ENCODE measurements at regions not wholly inside any gene's neighbourhood (a gene's known extent, or its start where the extent isn't known, plus 50 kb on each side); places are given as distances from the start of the nearest gene placed in this dataset.
A peak's percentile ranks its signal among the peaks of the same experiment; 100 is the strongest.

- Histone ChIP-seq H3K14ac (ENCODE audit: low read length) (no peak overlapping the region), H3K9me3 (replicated peaks in 1 of 2; ENCODE audit: control insufficient read depth in 2 of 2, insufficient read depth in 1 of 2, low read depth in 1 of 2, low read length in 2 of 2) (no peaks in the 10 kb centered on the region), H3K36me3 (replicated peaks in 1 of 2; ENCODE audit: control insufficient read depth in 2 of 2, insufficient read depth in 2 of 2, low read length in 2 of 2) (no peaks in the 10 kb centered on the region), H3K4me2 (ENCODE audit: insufficient read depth, low read length, poor library complexity, severe bottlenecking) (no peak overlapping the region), H3K27me3 (ENCODE audit: control insufficient read depth in 3 of 3, insufficient read depth in 3 of 3, low read depth in 1 of 3, low read length in 3 of 3) (no peaks in the 10 kb centered on the region), H2AFZ (ENCODE audit: low read length) (no peak overlapping the region), H2BK15ac (ENCODE audit: low read length) (no peak overlapping the region), H3K23ac (ENCODE audit: low read depth, low read length, poor library complexity) (no peak overlapping the region), H2BK12ac (ENCODE audit: low read length) (no peak overlapping the region), H3K18ac (ENCODE audit: low read length) (no peak overlapping the region), H3K27ac (replicated peaks; ENCODE audit: low read length) (no peak overlapping the region), H3K79me1 (ENCODE audit: low read depth, low read length) (no peaks in the 10 kb centered on the region), H2BK5ac (ENCODE audit: low read length) (no peak overlapping the region), H3K4ac (ENCODE audit: low read length) (no peak overlapping the region), H3K4me3 (ENCODE audit: low read length in 2 of 2) (no peak overlapping the region), H3K4me1 (ENCODE audit: control insufficient read depth in 2 of 2, insufficient read depth in 1 of 2, low read depth in 1 of 2, low read length in 2 of 2) (peaks cover 5% of the 10 kb centered on the region in 2 donors), H2AK5ac (ENCODE audit: low read depth, low read length) (no peak overlapping the region), H2BK120ac (ENCODE audit: low read depth, low read length) (no peak overlapping the region), H4K8ac (ENCODE audit: low read depth, low read length) (no peak overlapping the region), H3K9ac (ENCODE audit: low read depth, low read length, poor library complexity) (no peak overlapping the region), H4K91ac (ENCODE audit: low read depth, low read length, poor library complexity) (no peak overlapping the region)
- DNase-seq (ENCODE audit: low spot score) = no peak
- WGBS, 2 donors (ENCODE audit: extremely low coverage in 2 of 2, insufficient read length in 2 of 2, insufficient replicate concordance in 1 of 2) = no CpG with 5 or more reads among the region's 2 CpGs
Observed at GRCh38 chr4:4680758-4681157, 138.9 kb upstream of the STX18 start.

DNA sequence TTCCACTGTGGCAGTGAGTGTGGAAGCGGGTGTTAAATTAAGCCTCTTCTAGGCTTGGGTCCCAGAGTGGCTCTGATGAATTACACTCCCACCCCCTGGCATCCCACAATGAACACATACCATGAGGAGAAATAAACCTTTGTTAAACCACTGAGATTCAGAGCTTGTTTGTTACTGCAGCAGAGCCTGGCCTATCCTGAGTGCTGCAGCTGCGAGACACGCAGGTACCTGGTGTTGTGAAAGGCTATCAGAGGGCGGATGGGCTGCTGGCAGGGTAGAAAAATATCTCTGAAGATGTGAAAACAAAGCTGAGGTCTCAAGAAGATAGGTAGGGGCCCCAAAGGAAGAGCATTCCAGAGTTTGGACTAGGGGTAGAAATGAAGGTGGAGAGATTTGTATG is 138.4 kb upstream of the STX18 start:
- WGBS, 2 donors (ENCODE audit: extremely low coverage in 2 of 2, insufficient read length in 2 of 2, insufficient replicate concordance in 1 of 2) = no CpG with 5 or more reads among the region's 4 CpGs
- no peak overlapping the region for H2BK15ac ChIP-seq (ENCODE audit: low read length)

DNA sequence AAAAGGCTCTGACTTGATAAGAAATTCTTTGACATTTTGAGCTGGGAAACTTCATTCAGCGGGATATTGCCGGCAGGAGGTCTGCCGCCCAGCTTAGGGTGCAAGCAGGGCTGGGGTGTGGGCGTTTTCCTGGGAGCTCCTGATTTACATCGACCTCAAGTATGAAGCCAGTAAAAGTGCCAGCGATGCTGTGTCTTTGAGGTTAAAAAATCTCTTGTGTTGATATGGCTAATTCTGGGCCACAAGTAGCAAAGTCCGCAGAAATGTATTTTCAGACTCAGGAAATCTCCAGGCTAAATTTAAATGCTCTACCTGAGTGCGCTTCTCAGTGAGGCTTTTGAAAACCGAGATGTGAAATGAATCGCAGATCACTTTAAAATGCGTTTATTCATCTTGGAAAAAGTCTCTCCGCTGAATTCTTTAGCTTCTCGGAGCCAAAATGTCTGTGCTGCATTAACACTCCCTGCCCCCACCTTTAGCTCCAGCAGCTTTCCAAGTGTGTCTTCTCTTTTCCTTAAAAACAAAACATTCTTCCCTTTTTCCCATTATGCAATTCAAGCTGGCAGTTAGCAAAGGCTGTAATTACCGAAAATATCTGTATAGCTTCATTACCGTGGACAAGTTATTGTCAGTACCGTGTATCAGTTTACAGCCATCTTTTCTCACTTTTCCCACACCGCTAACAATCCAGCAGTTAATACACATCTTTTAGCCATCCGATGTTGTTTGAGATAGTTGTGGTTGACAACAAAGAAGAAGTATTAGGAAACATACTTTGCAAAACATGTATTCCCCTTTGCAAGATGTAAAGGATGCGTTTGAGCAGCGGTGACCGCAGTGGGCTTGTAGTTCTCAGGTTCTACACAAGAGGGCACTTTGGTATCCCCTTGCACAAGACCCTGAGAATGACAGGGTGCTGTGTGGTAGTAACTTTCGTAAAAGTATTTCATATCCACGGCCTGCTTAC is 136.0 kb upstream of the STX18 start:
- Histone ChIP-seq H2AK5ac (ENCODE audit: low read depth, low read length) (no peak overlapping the region), H3K4me2 (ENCODE audit: insufficient read depth, low read length, poor library complexity, severe bottlenecking) (no peak overlapping the region), H3K36me3 (replicated peaks in 1 of 2; ENCODE audit: control insufficient read depth in 2 of 2, insufficient read depth in 2 of 2, low read length in 2 of 2) (no peaks in the 10 kb centered on the region), H2BK5ac (ENCODE audit: low read length) (no peak overlapping the region), H3K4me3 (ENCODE audit: low read length in 2 of 2) (no peak overlapping the region), H3K14ac (ENCODE audit: low read length) (no peak overlapping the region), H3K9me3 (replicated peaks in 1 of 2; ENCODE audit: control insufficient read depth in 2 of 2, insufficient read depth in 1 of 2, low read depth in 1 of 2, low read length in 2 of 2) (no peaks in the 10 kb centered on the region), H3K9ac (ENCODE audit: low read depth, low read length, poor library complexity) (no peak overlapping the region), H3K23ac (ENCODE audit: low read depth, low read length, poor library complexity) (no peak overlapping the region), H3K4ac (ENCODE audit: low read length) (no peak overlapping the region), H2BK12ac (ENCODE audit: low read length) (no peak overlapping the region), H2BK15ac (ENCODE audit: low read length) (no peak overlapping the region), H3K27ac (replicated peaks; ENCODE audit: low read length) (no peak overlapping the region), H3K4me1 (ENCODE audit: control insufficient read depth in 2 of 2, insufficient read depth in 1 of 2, low read depth in 1 of 2, low read length in 2 of 2) (peaks cover 0 to 5% of the 10 kb centered on the region in 2 donors), H4K8ac (ENCODE audit: low read depth, low read length) (no peak overlapping the region), H4K91ac (ENCODE audit: low read depth, low read length, poor library complexity) (no peak overlapping the region), H3K79me1 (ENCODE audit: low read depth, low read length) (no peaks in the 10 kb centered on the region), H2AFZ (ENCODE audit: low read length) (peak overlapping the region; percentile 13), H3K27me3 (ENCODE audit: control insufficient read depth in 3 of 3, insufficient read depth in 3 of 3, low read depth in 1 of 3, low read length in 3 of 3) (no peaks in the 10 kb centered on the region), H2BK120ac (ENCODE audit: low read depth, low read length) (no peak overlapping the region), H3K18ac (ENCODE audit: low read length) (no peak overlapping the region)
- no CpG with 5 or more reads among the region's 23 CpGs for WGBS, 2 donors (ENCODE audit: extremely low coverage in 2 of 2, insufficient read length in 2 of 2, insufficient replicate concordance in 1 of 2)
- peak; percentile 40 for DNase-seq (ENCODE audit: low spot score)

More for the DNA sequence above, 138.4 kb upstream of the STX18 start:
- Histone ChIP-seq H4K91ac (ENCODE audit: low read depth, low read length, poor library complexity) (no peak overlapping the region), H3K27me3 (ENCODE audit: control insufficient read depth in 3 of 3, insufficient read depth in 3 of 3, low read depth in 1 of 3, low read length in 3 of 3) (no peaks in the 10 kb centered on the region), H3K14ac (ENCODE audit: low read length) (no peak overlapping the region), H3K23ac (ENCODE audit: low read depth, low read length, poor library complexity) (no peak overlapping the region), H3K4ac (ENCODE audit: low read length) (no peak overlapping the region), H3K36me3 (replicated peaks in 1 of 2; ENCODE audit: control insufficient read depth in 2 of 2, insufficient read depth in 2 of 2, low read length in 2 of 2) (no peaks in the 10 kb centered on the region), H2BK12ac (ENCODE audit: low read length) (no peak overlapping the region), H3K18ac (ENCODE audit: low read length) (no peak overlapping the region), H3K4me2 (ENCODE audit: insufficient read depth, low read length, poor library complexity, severe bottlenecking) (no peak overlapping the region), H2BK120ac (ENCODE audit: low read depth, low read length) (no peak overlapping the region), H3K79me1 (ENCODE audit: low read depth, low read length) (no peaks in the 10 kb centered on the region), H3K4me3 (ENCODE audit: low read length in 2 of 2) (no peak overlapping the region), H3K9ac (ENCODE audit: low read depth, low read length, poor library complexity) (no peak overlapping the region), H2BK5ac (ENCODE audit: low read length) (no peak overlapping the region), H3K4me1 (ENCODE audit: control insufficient read depth in 2 of 2, insufficient read depth in 1 of 2, low read depth in 1 of 2, low read length in 2 of 2) (peaks cover 1 to 5% of the 10 kb centered on the region in 2 donors), H2AK5ac (ENCODE audit: low read depth, low read length) (no peak overlapping the region), H3K9me3 (replicated peaks in 1 of 2; ENCODE audit: control insufficient read depth in 2 of 2, insufficient read depth in 1 of 2, low read depth in 1 of 2, low read length in 2 of 2) (no peaks in the 10 kb centered on the region), H2AFZ (ENCODE audit: low read length) (no peak overlapping the region), H3K27ac (replicated peaks; ENCODE audit: low read length) (no peak overlapping the region), H4K8ac (ENCODE audit: low read depth, low read length) (no peak overlapping the region)
- DNase-seq (ENCODE audit: low spot score) = no peak

DNA sequence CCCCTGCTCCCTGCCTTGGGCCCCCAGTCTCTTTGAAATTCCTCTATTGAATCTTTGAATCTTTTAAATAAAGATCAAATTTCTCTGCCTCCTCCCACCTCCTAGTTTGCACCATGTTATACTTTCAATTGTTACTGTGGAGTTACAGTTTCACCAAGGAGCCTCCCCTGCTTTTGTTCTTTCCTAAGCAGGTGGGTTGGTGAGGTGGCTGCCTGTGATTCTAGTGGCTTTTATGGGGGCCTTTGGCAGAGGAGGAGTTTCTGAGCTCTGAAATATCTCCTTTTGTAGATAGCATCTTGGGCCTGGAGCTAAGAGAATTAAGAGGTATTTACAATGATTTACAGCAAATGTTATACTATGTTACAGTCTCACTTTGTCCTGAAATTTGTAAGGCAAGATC is 133.8 kb upstream of the STX18 start:
- Histone ChIP-seq H2BK5ac (ENCODE audit: low read length) (no peak overlapping the region), H3K18ac (ENCODE audit: low read length) (no peak overlapping the region), H2AK5ac (ENCODE audit: low read depth, low read length) (no peak overlapping the region), H3K27me3 (ENCODE audit: control insufficient read depth in 3 of 3, insufficient read depth in 3 of 3, low read depth in 1 of 3, low read length in 3 of 3) (no peaks in the 10 kb centered on the region), H3K4me2 (ENCODE audit: insufficient read depth, low read length, poor library complexity, severe bottlenecking) (no peak overlapping the region), H3K27ac (replicated peaks; ENCODE audit: low read length) (no peak overlapping the region), H3K4ac (ENCODE audit: low read length) (no peak overlapping the region), H2BK120ac (ENCODE audit: low read depth, low read length) (no peak overlapping the region), H3K79me1 (ENCODE audit: low read depth, low read length) (no peaks in the 10 kb centered on the region), H2BK12ac (ENCODE audit: low read length) (no peak overlapping the region), H2BK15ac (ENCODE audit: low read length) (no peak overlapping the region), H3K4me3 (ENCODE audit: low read length in 2 of 2) (no peak overlapping the region), H4K91ac (ENCODE audit: low read depth, low read length, poor library complexity) (no peak overlapping the region), H3K23ac (ENCODE audit: low read depth, low read length, poor library complexity) (no peak overlapping the region), H3K36me3 (replicated peaks in 1 of 2; ENCODE audit: control insufficient read depth in 2 of 2, insufficient read depth in 2 of 2, low read length in 2 of 2) (no peaks in the 10 kb centered on the region), H3K9me3 (replicated peaks in 1 of 2; ENCODE audit: control insufficient read depth in 2 of 2, insufficient read depth in 1 of 2, low read depth in 1 of 2, low read length in 2 of 2) (no peaks in the 10 kb centered on the region), H3K4me1 (ENCODE audit: control insufficient read depth in 2 of 2, insufficient read depth in 1 of 2, low read depth in 1 of 2, low read length in 2 of 2) (peaks cover 0 to 15% of the 10 kb centered on the region in 2 donors), H3K9ac (ENCODE audit: low read depth, low read length, poor library complexity) (no peak overlapping the region), H4K8ac (ENCODE audit: low read depth, low read length) (no peak overlapping the region), H3K14ac (ENCODE audit: low read length) (no peak overlapping the region), H2AFZ (ENCODE audit: low read length) (no peak overlapping the region)
- no peak for DNase-seq (ENCODE audit: low spot score)
